ENCODE measurements at regions not wholly inside any gene's neighbourhood (a gene's known extent, or its start where the extent isn't known, plus 50 kb on each side); places are given as distances from the start of the nearest gene placed in this dataset.
"Not testable (repeated sequence)": the region's sequence is repeated elsewhere in the genome, so short reads cannot be mapped to it uniquely, and the experiment has no call there.

- no peak for DNase-seq
These were observed 51.5 kb upstream of the DDR1 start for GRCh38 chr6:30832864-30833263.

GRCh38 chr6:30830438-30830837 lies 53.9 kb upstream of the DDR1 start:
- peak; percentile 20 for DNase-seq

DNA sequence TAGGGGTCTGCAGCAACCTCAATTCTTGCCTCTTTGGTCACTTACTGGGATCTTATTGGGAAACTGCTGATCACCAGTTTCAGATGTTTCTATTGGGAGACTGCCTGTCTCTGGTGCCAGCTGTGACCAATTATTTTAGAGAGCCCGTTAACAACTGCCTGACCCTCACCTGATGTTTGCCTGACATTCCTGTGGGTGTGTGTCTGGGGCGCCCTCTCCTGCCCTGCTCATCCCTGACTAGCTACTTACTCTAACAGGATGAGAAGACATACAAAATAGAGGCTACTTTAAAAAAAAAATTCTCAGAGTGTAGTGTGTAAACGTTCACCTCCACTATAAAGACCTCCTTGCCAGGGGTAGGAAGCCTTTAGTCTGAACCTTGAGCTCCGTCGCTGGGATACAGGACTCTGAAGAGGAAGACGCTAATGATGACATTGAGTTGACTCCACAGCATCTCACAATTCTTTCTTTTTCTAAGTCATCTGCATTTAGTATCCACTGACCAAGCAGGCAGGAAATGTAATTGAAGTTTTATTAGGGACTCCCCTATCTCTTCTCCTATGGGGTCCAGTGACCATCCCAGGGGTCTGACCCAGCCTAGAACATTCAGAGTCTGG lies 54.6 kb upstream of the DDR1 start:
- DNase-seq = no peak

DNA sequence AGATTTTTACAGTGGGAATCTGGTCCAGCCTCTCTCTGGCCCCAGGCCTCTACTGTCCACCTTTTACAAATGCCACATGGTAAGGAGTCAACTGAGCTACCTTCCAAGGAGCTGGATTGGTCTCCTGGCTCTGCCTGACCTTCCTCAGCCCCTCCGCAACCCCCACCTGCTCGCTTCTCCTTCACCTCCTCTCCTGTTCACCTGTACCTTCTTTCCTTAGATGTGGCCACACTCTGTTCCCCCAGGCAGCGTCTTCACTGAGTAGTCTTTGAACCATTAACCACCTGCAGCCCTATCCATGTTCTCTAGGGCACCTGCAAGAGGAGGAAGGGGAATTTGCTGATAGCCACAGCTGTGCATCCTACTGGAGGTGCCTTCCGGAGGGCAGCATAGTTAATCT lies 55.3 kb upstream of the DDR1 start:
- DNase-seq = no peak

- DNase-seq = peak; percentile 68
These were observed 56.0 kb upstream of the DDR1 start for GRCh38 chr6:30828027-30828962.

GRCh38 chr6:30826961-30827342 lies 57.4 kb upstream of the DDR1 start:
- no peak for DNase-seq

DNA sequence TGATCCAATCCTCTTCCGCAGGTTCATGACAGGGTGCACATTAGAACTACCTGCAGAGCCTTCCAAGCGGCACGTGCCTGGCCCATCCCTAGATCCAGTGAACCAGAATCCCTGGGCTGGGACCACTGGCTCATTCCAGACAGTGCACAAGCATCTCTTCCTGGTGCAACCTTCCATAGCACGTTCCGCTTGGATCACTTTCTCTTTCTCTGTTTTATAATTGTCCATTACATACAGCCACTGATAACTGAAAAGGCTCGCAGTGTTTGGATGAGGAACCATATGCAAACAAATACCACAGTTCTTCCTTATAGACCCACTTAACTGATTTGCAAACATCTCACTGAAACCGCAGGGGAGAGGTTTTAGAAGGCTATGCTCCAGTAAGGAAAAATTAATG lies 59.6 kb upstream of the DDR1 start:
- DNase-seq = no peak

DNA sequence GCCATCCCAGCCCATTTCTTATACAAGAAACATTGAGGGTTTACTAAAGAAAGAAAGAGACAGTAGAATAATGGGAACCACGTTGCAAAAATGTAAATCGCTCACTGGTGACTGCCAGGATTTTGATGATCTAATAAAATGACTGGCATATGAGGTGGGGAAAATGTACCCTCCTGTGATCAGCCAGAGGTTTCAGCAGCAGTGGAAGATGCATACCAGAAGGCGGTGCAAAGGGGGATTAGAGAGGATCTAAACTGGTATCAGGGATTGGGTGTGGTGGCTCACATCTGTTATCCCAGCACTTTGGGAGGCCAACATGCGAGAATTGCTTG lies 60.8 kb upstream of the DDR1 start:
- no peak for DNase-seq

GRCh38 chr6:30821862-30822784 lies 62.2 kb upstream of the DDR1 start:
- no peak for DNase-seq

- DNase-seq = no peak
These were observed 64.1 kb upstream of the DDR1 start for GRCh38 chr6:30820193-30820592.

- no peak for DNase-seq
These were observed 64.9 kb upstream of the DDR1 start for GRCh38 chr6:30819297-30819917.

- no peak for DNase-seq
These were observed 65.9 kb upstream of the DDR1 start for GRCh38 chr6:30818391-30818841.

GRCh38 chr6:30816791-30817739 lies 67.3 kb upstream of the DDR1 start:
- no peak for DNase-seq

DNA sequence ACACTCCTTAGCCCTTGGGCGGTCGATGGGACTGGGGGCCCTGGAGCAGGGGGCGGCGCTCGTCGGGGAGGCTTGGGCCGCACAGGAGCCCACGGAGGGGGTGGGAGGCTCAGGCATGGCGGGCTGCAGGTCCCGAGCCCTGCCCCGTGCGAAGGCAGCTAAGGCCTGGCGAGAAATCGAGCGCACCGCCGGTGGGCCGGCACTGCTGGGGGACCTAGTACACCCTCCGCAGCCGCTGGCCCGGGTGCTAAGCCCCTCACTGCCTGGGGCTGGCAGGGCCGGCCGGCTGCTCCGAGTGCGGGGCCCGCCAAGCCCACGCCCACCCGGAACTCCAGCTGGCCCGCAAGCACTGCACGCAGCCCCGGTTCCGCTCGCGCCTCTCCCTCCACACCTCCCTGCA lies 68.0 kb upstream of the DDR1 start:
- not testable (repeated sequence) for DNase-seq

- not testable (repeated sequence) for DNase-seq
These were observed 69.1 kb upstream of the DDR1 start for GRCh38 chr6:30815041-30815742.

DNA sequence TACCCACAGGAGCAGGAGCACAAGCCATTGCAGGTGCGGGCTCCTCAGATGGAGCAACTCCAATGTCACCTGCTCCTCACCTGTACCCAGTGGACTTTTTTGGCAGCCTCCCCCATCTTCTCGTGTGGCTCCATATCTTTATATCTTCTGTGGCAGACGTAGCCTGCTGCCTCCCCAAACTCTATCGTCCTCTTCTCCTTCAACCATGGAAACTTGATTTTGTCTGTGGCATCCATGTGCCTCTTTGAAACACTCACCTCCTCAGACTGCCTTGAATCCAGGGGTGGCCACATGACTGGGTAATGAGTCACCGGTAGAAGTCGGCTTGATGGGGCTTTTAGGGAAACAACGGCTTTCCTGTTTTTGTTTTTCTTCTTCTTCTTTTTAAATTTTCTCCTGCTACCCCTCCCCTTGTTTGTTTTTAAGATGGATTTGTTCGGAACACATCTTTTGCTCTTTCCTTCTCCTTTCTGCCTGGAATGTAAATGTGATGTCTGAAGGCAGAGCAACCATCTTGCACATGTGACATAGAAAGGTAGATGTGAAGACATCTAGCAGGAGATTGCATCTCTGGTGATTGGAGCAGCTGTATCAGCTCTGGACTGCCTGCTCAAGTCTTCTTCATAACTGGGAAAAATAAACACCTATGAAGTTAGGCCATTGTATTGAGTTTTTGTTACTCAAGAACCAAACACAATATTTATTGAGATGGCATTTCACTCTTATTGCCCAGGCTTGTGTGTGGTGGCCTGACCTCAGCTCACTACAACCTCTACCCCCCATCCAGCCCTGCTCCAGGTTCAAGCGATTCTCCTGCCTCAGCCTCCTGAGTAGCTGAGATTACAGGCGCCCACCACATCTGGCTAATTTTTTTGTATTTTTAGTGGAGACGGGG lies 69.9 kb upstream of the DDR1 start:
- DNase-seq = no peak

DNA sequence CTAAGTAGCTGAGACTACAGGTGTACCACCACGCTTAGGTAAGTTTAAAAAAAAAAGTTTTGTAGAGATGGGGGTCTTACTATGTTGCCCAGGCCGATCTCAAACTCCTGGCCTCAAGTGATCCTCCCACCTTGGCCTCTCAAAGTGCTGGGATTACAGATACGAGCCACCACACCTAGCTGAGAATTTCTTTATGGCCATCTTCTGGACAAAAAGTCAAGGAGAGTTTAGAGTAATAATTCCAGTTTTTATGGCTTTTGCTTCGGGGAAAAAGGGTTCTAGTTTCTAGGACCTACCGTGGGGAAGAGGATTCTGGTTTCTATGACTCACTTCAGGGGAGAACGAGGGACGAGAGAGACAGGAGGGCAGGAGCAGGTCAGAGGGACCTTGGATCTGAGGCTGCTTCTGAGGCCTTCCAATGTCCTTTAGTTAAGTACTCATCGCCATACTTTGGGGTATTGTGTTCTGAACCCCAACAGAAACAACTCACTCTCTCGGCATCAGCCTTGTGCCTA lies 69.3 kb upstream of the IER3 start:
- DNase-seq = no peak

GRCh38 chr6:30810813-30811339 lies 66.5 kb upstream of the IER3 start:
- no peak for DNase-seq

DNA sequence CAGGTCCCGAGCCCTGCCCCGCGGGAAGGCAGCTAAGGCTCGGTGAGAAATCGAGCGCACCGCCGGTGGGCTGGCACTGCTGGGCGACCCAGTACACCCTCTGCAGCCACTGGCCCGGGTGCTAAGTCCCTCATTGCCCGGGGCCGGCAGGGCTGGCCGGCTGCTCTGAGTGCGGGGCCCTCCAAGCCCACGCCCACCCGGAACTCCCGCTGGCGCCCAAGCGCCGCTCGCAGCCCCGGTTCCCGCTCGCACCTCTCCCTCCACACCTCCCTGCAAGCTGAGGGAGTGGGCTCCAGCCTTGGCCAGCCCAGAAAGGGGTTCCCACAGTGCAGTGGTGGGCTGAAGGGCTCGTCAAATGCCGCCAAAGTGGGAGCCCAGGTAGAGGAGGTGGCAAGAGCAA lies 63.2 kb upstream of the IER3 start:
- not testable (repeated sequence) for DNase-seq
